ENCODE measurements at regions not wholly inside any gene's neighbourhood (a gene's known extent, or its start where the extent isn't known, plus 50 kb on each side); places are given as distances from the start of the nearest gene placed in this dataset.

- no peak for ATAC-seq
- no peaks in the 10 kb centered on the region for H3K4me1 Mint-ChIP-seq
- H3K27ac Mint-ChIP-seq, result no peak overlapping the region
These were observed 307.4 kb downstream of the NUAK1 start for GRCh38 chr12:105831372-105831771.

GRCh38 chr12:105832021-105832420 lies 306.7 kb downstream of the NUAK1 start:
- whole genome bisulfite sequencing (ENCODE audit: insufficient coverage), result 91% methylated on average over 6 of the region's 6 CpGs
- Mint-ChIP-seq H3K9me3 (no peaks in the 10 kb centered on the region), H3K4me3 (no peak overlapping the region), H3K4me1 (no peaks in the 10 kb centered on the region), H3K27me3 (ENCODE audit: low read depth in 2 of 2) (no peaks in the 10 kb centered on the region), H3K27ac (no peak overlapping the region), H3K36me3 (no peaks in the 10 kb centered on the region)
- H3K27ac ChIP-seq (ENCODE audit: low read length), result no peak overlapping the region
- no peaks in the 10 kb centered on the region for H3K36me3 ChIP-seq (ENCODE audit: control insufficient read depth, insufficient read depth, low read length)
- ATAC-seq (no peak), DNase-seq (no peak)
- no peak for TF ChIP-seq CTCF (IDR thresholded peaks at IDR 0.05)
- H3K27me3 ChIP-seq (ENCODE audit: control insufficient read depth, insufficient read depth, low read length), result no peaks in the 10 kb centered on the region
- intact Hi-C loops (cut with micrococcal nuclease), result no loop called here
- no peak overlapping the region for H3K4me3 ChIP-seq (ENCODE audit: low read length)
- no peaks in the 10 kb centered on the region for H3K4me1 ChIP-seq (ENCODE audit: control insufficient read depth, insufficient read depth, low read length)
- no peaks in the 10 kb centered on the region for H3K9me3 ChIP-seq (ENCODE audit: control insufficient read depth, insufficient read depth, low read length)

More at GRCh38 chr12:105831372-105831771, 307.4 kb downstream of the NUAK1 start:
- DNase-seq, result no peak
- Mint-ChIP-seq H3K36me3 (no peaks in the 10 kb centered on the region), H3K9me3 (no peaks in the 10 kb centered on the region), H3K27me3 (ENCODE audit: low read depth in 2 of 2) (no peaks in the 10 kb centered on the region), H3K4me3 (no peak overlapping the region)
- H3K4me3 ChIP-seq (ENCODE audit: low read length), result no peak overlapping the region
- H3K4me1 ChIP-seq (ENCODE audit: control insufficient read depth, insufficient read depth, low read length), result no peaks in the 10 kb centered on the region
- no peaks in the 10 kb centered on the region for H3K36me3 ChIP-seq (ENCODE audit: control insufficient read depth, insufficient read depth, low read length)
- H3K9me3 ChIP-seq (ENCODE audit: control insufficient read depth, insufficient read depth, low read length), result no peaks in the 10 kb centered on the region
- no peak for TF ChIP-seq CTCF (IDR thresholded peaks at IDR 0.05)
- 79% methylated on average over 2 of the region's 3 CpGs for WGBS (ENCODE audit: insufficient coverage)
- intact Hi-C loops (cut with micrococcal nuclease), result no loop called here
- no peaks in the 10 kb centered on the region for H3K27me3 ChIP-seq (ENCODE audit: control insufficient read depth, insufficient read depth, low read length)
- H3K27ac ChIP-seq (ENCODE audit: low read length), result no peak overlapping the region

GRCh38 chr12:105832806-105833205 lies 305.9 kb downstream of the NUAK1 start:
- H3K27me3 ChIP-seq (ENCODE audit: control insufficient read depth, insufficient read depth, low read length), result no peaks in the 10 kb centered on the region
- Mint-ChIP-seq H3K27ac (no peak overlapping the region), H3K9me3 (no peaks in the 10 kb centered on the region), H3K27me3 (ENCODE audit: low read depth in 2 of 2) (peaks cover 6 to 7% of the 10 kb centered on the region in 2 donors), H3K4me1 (no peaks in the 10 kb centered on the region), H3K36me3 (no peaks in the 10 kb centered on the region), H3K4me3 (no peak overlapping the region)
- no peaks in the 10 kb centered on the region for H3K4me1 ChIP-seq (ENCODE audit: control insufficient read depth, insufficient read depth, low read length)
- no peaks in the 10 kb centered on the region for H3K36me3 ChIP-seq (ENCODE audit: control insufficient read depth, insufficient read depth, low read length)
- no peak for TF ChIP-seq CTCF (IDR thresholded peaks at IDR 0.05)
- no peak overlapping the region for H3K4me3 ChIP-seq (ENCODE audit: low read length)
- DNase-seq, result no peak
- intact Hi-C loops (cut with micrococcal nuclease), result no loop called here
- no peak for ATAC-seq
- WGBS (ENCODE audit: insufficient coverage), result 68% methylated on average over 4 of the region's 4 CpGs
- H3K27ac ChIP-seq (ENCODE audit: low read length), result no peak overlapping the region
- no peaks in the 10 kb centered on the region for H3K9me3 ChIP-seq (ENCODE audit: control insufficient read depth, insufficient read depth, low read length)

GRCh38 chr12:105834496-105834895 lies 304.3 kb downstream of the NUAK1 start:
- H3K9me3 Mint-ChIP-seq, result no peaks in the 10 kb centered on the region

More at GRCh38 chr12:105834496-105834895, 304.3 kb downstream of the NUAK1 start:
- H3K36me3 ChIP-seq (ENCODE audit: control insufficient read depth, insufficient read depth, low read length), result no peaks in the 10 kb centered on the region
- H3K36me3 Mint-ChIP-seq, result no peaks in the 10 kb centered on the region
- no peak overlapping the region for H3K27ac Mint-ChIP-seq
- H3K4me3 Mint-ChIP-seq, result no peak overlapping the region
- H3K27me3 ChIP-seq (ENCODE audit: control insufficient read depth, insufficient read depth, low read length), result no peaks in the 10 kb centered on the region
- DNase-seq (no peak), ATAC-seq (no peak)
- H3K27me3 Mint-ChIP-seq (ENCODE audit: low read depth in 2 of 2), result peaks cover 9 to 17% of the 10 kb centered on the region in 2 donors
- no peaks in the 10 kb centered on the region for H3K4me1 ChIP-seq (ENCODE audit: control insufficient read depth, insufficient read depth, low read length)
- no peak for TF ChIP-seq CTCF (IDR thresholded peaks at IDR 0.05)
- H3K9me3 ChIP-seq (ENCODE audit: control insufficient read depth, insufficient read depth, low read length), result no peaks in the 10 kb centered on the region
- no peak overlapping the region for H3K27ac ChIP-seq (ENCODE audit: low read length)
- no CpG with 5 or more reads among the region's 2 CpGs for WGBS (ENCODE audit: insufficient coverage)
- no peak overlapping the region for H3K4me3 ChIP-seq (ENCODE audit: low read length)
- intact Hi-C loops (cut with micrococcal nuclease), result no loop called here
- H3K4me1 Mint-ChIP-seq, result no peaks in the 10 kb centered on the region

Data from natural killer cell (primary cell).